DND-41 (cell line): ENCODE measurements at regions not wholly inside any gene's neighbourhood (a gene's known extent, or its start where the extent isn't known, plus 50 kb on each side); places are given as distances from the start of the nearest gene placed in this dataset.

ENCODE experiments used
- ATAC-seq: fragments of 200-7000 bp; cut with Tn5 transposase; 3 replicates; pipeline ENCODE4 v1.9.1; 2021; ENCODE audit warnings: low read depth; ENCODE audit not compliant: insufficient read depth
- DNase-seq: peaks from one replicate; pipeline ENCODE4 v3.0.0-alpha.2; 2020
- H2AFZ ChIP-seq: 2 replicates; pipeline ENCODE4 v1.6.0; 2012; ENCODE audit warnings: low read depth, low read length
- H3K27ac ChIP-seq: 2 replicates; pipeline ENCODE4 v1.5.1; 2012; ENCODE audit warnings: low read length, inconsistent platforms
- H3K27me3 ChIP-seq: fragments of 200-600 bp; sonication (generic); 2 replicates; pipeline ENCODE4 v1.6.0; 2012; ENCODE audit warnings: low read length, mild to moderate bottlenecking, inconsistent platforms; ENCODE audit not compliant: insufficient read depth, poor library complexity
- H3K36me3 ChIP-seq: 2 replicates; pipeline ENCODE4 v1.5.1; 2012; ENCODE audit warnings: low read length, inconsistent platforms; ENCODE audit not compliant: insufficient read depth
- H3K4me1 ChIP-seq: 2 replicates; pipeline ENCODE4 v1.5.1; 2012; ENCODE audit warnings: mild to moderate bottlenecking, low read length; ENCODE audit not compliant: insufficient read depth
- H3K4me2 ChIP-seq: 2 replicates; pipeline ENCODE4 v1.6.0; 2012; ENCODE audit warnings: mild to moderate bottlenecking, moderate library complexity, low read length, inconsistent platforms; ENCODE audit not compliant: insufficient read depth
- H3K4me3 ChIP-seq, 2 experiments: fragments of 200-600 bp in 1 of 2; shearing (Covaris generic) in 1 of 2; 2 replicates each; pipeline ENCODE4 v1.5.1; 2012 to 2016; ENCODE audit warnings: inconsistent platforms in 2 of 2, low read length in 2 of 2, mild to moderate bottlenecking in 2 of 2, low read depth in 1 of 2, moderate library complexity in 1 of 2
- H3K79me2 ChIP-seq: 2 replicates; pipeline ENCODE4 v1.6.0; 2012; ENCODE audit warnings: low read length, inconsistent platforms; ENCODE audit not compliant: insufficient read depth
- H3K9ac ChIP-seq: 2 replicates; pipeline ENCODE4 v1.6.0; 2012; ENCODE audit warnings: low read depth, mild to moderate bottlenecking, inconsistent platforms, low read length, moderate library complexity
- H3K9me3 ChIP-seq: 2 replicates; pipeline ENCODE4 v1.5.1; 2012; ENCODE audit warnings: low read length, moderate library complexity, mild to moderate bottlenecking, inconsistent platforms; ENCODE audit not compliant: insufficient read depth, severe bottlenecking
- H4K20me1 ChIP-seq: 2 replicates; pipeline ENCODE4 v1.6.0; 2012; ENCODE audit warnings: low read length; ENCODE audit not compliant: insufficient read depth
- CTCF ChIP-seq: IDR thresholded peaks from 2 replicates; pipeline ENCODE4 v1.5.1; 2012; ENCODE audit warnings: borderline replicate concordance, low read length, moderate library complexity, mild to moderate bottlenecking; ENCODE audit not compliant: poor library complexity, severe bottlenecking; ENCODE audit errors: extremely low read depth
- EZH2 ChIP-seq: IDR thresholded peaks from 3 replicates; pipeline ENCODE4 v1.6.1; 2012; ENCODE audit warnings: borderline replicate concordance, low read depth, mild to moderate bottlenecking, moderate library complexity, low read length, inconsistent platforms; ENCODE audit not compliant: severe bottlenecking

- no peak overlapping the region for H3K9ac ChIP-seq
- H3K36me3 ChIP-seq: no peaks in the 10 kb centered on the region
- H3K79me2 ChIP-seq: no peaks in the 10 kb centered on the region
- H3K9me3 ChIP-seq: no peaks in the 10 kb centered on the region
- TF ChIP-seq EZH2: no peak
- TF ChIP-seq CTCF: no peak
- H3K27me3 ChIP-seq: peaks cover 29% of the 10 kb centered on the region
- ATAC-seq: no peak
- H3K27ac ChIP-seq: no peak overlapping the region
- H3K4me3 ChIP-seq: no peak overlapping the region
- DNase-seq: no peak
- H4K20me1 ChIP-seq: no peaks in the 10 kb centered on the region; the same call in none of the 2 replicates
- H2AFZ ChIP-seq: no peak overlapping the region
- no peaks in the 10 kb centered on the region for H3K4me1 ChIP-seq
- H3K4me2 ChIP-seq: no peak overlapping the region
Observed at GRCh38 chr1:38141483-38141882, 94.9 kb upstream of the POU3F1 start.

GRCh38 chr1:38139738-38140487, 93.3 kb upstream of the POU3F1 start:
- Histone ChIP-seq H3K4me3 (no peak overlapping the region), H3K36me3 (no peaks in the 10 kb centered on the region), H3K4me1 (no peaks in the 10 kb centered on the region), H4K20me1 (no peaks in the 10 kb centered on the region; the same call in none of the 2 replicates), H3K9me3 (no peaks in the 10 kb centered on the region), H3K79me2 (no peaks in the 10 kb centered on the region), H3K9ac (no peak overlapping the region), H3K27ac (no peak overlapping the region), H3K27me3 (peaks cover 40% of the 10 kb centered on the region), H2AFZ (no peak overlapping the region), H3K4me2 (no peak overlapping the region)
- DNase-seq: no peak
- ATAC-seq: no peak
- TF ChIP-seq EZH2: no peak
- TF ChIP-seq CTCF: no peak

GRCh38 chr1:38138498-38139233, 92.1 kb upstream of the POU3F1 start:
- Histone ChIP-seq H2AFZ (no peak overlapping the region), H3K4me2 (no peak overlapping the region), H3K27ac (no peak overlapping the region), H4K20me1 (peaks cover 5% of the 10 kb centered on the region), H3K36me3 (no peaks in the 10 kb centered on the region), H3K9me3 (no peaks in the 10 kb centered on the region), H3K4me3 (no peak overlapping the region), H3K9ac (no peak overlapping the region), H3K79me2 (no peaks in the 10 kb centered on the region), H3K27me3 (peaks cover 46% of the 10 kb centered on the region), H3K4me1 (no peaks in the 10 kb centered on the region)
- ATAC-seq (no peak), DNase-seq (no peak)
- TF ChIP-seq EZH2 (no peak), CTCF (no peak)
